ENCODE measurements at regions not wholly inside any gene's neighbourhood (a gene's known extent, or its start where the extent isn't known, plus 50 kb on each side); places are given as distances from the start of the nearest gene placed in this dataset.

- TF ChIP-seq EZH2 (IDR thresholded peaks at IDR 0.05; ENCODE audit: insufficient read depth, poor library complexity, severe bottlenecking) (no peak), EZH2phosphoT487 (IDR thresholded peaks at IDR 0.05; ENCODE audit: insufficient read depth, low read depth) (no peak)
These were observed 228.0 kb upstream of the ADAMTS9 start for GRCh38 chr3:64915778-64916177.
